ENCODE measurements at regions not wholly inside any gene's neighbourhood (a gene's known extent, or its start where the extent isn't known, plus 50 kb on each side); places are given as distances from the start of the nearest gene placed in this dataset.
"Not testable (repeated sequence)": the region's sequence is repeated elsewhere in the genome, so short reads cannot be mapped to it uniquely, and the experiment has no call there.

DNA sequence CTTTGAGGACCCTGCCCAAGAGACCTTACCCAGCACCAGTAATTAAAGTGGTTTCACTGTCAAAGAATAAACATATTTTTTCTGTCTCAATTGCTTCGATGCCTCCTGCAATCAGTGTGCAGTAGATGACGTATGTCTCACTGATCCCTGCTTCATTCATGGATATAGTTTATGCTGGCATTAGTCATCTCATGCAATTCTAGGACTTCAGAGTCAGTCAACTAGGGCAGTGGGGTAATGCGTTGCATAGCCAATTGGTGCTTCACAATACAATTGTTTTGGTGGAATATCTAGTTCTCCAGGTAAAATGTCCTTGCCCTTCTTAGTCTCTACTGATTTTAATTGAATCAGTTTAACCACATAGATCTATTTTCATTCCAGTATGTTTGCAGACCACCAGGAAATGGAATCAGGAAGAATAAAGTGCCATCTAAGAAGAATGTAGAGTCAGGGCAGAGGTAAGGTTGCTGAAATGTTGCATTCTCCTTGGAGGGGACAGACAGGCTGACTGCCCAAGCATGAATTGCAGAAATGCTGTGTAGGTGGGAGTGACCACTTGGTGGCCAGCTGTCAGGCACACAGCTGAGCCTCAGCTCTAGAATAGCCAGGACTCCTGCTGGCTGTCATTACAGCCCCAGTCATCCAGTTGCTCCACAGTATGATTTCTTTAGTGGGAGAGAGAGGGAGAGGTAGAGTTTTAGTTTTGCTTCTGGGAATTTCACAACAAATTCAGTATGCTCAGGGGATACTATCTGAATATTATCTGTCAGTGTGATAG, 73.5 kb upstream of the MEGF10 start:
- Histone ChIP-seq H3K4me1 (replicated peaks; ENCODE audit: insufficient read depth) (no peaks in the 10 kb centered on the region), H3K9me3 (ENCODE audit: insufficient read depth, low read depth) (no peaks in the 10 kb centered on the region), H3F3A (ENCODE audit: insufficient read depth, low read depth) (no peaks in the 10 kb centered on the region), H3K36me3 (ENCODE audit: low read depth) (no peaks in the 10 kb centered on the region), H3K27ac (no peak overlapping the region), H3K4me2 (no peak overlapping the region), H3K4me3 (no peak overlapping the region), H3K79me2 (ENCODE audit: low read depth) (no peaks in the 10 kb centered on the region), H4K20me1 (ENCODE audit: insufficient read depth) (no peaks in the 10 kb centered on the region), H3K27me3 (ENCODE audit: insufficient read depth, low read depth) (no peaks in the 10 kb centered on the region), H2AFZ (no peak overlapping the region), H3K9me2 (ENCODE audit: insufficient read depth) (no peaks in the 10 kb centered on the region; the same call in 1 of the 2 replicates)
- POLR2A ChIA-PET (ENCODE audit: unreplicated experiment) = no interaction called here
- CTCF ChIA-PET = no interaction called here
- no peak for DNase-seq
- no TSS peak for BruUV-seq (replicated peaks)
- intact Hi-C loops (cut with micrococcal nuclease; ENCODE audit: unreplicated experiment) = no loop called here
- TF ChIP-seq EZH2 (IDR thresholded peaks at IDR 0.05; ENCODE audit: low read depth) = no peak
- TF ChIP-seq, protein P1, sequence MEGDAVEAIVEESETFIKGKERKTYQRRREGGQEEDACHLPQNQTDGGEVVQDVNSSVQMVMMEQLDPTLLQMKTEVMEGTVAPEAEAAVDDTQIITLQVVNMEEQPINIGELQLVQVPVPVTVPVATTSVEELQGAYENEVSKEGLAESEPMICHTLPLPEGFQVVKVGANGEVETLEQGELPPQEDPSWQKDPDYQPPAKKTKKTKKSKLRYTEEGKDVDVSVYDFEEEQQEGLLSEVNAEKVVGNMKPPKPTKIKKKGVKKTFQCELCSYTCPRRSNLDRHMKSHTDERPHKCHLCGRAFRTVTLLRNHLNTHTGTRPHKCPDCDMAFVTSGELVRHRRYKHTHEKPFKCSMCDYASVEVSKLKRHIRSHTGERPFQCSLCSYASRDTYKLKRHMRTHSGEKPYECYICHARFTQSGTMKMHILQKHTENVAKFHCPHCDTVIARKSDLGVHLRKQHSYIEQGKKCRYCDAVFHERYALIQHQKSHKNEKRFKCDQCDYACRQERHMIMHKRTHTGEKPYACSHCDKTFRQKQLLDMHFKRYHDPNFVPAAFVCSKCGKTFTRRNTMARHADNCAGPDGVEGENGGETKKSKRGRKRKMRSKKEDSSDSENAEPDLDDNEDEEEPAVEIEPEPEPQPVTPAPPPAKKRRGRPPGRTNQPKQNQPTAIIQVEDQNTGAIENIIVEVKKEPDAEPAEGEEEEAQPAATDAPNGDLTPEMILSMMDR (conservative IDR thresholded peaks at IDR 0.05) = no peak

DNA sequence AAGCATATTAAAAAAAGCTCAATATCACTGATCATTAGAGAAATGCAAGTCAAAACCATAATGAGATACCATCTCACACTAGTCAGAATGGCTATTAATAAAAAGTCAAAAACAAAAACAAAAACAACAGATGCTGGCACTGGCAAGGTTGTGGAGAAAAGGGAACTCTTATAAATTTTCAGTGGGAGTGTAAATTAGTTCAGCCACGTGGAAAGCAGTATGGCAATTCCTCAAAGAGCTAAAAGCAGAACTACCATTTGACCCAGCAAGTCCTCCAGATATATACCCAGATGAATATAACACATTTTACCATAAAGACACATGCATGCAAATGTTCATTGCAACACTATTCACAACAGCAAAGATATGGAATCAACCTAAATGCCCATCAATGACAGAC, 68.7 kb upstream of the MEGF10 start:
- H2AFZ ChIP-seq; H3K27me3 ChIP-seq (ENCODE audit: insufficient read depth, low read depth); H3K4me2 ChIP-seq; H3K27ac ChIP-seq; H4K20me1 ChIP-seq (ENCODE audit: insufficient read depth); H3K36me3 ChIP-seq (ENCODE audit: low read depth); H3F3A ChIP-seq (ENCODE audit: insufficient read depth, low read depth); intact Hi-C loops (cut with micrococcal nuclease; ENCODE audit: unreplicated experiment); H3K4me3 ChIP-seq; POLR2A ChIA-PET (ENCODE audit: unreplicated experiment); H3K9me3 ChIP-seq (ENCODE audit: insufficient read depth, low read depth); H3K79me2 ChIP-seq (ENCODE audit: low read depth); CTCF ChIA-PET; BruUV-seq (replicated peaks); DNase-seq; H3K4me1 ChIP-seq (replicated peaks; ENCODE audit: insufficient read depth); H3K9me2 ChIP-seq (ENCODE audit: insufficient read depth): not testable (repeated sequence)

DNA sequence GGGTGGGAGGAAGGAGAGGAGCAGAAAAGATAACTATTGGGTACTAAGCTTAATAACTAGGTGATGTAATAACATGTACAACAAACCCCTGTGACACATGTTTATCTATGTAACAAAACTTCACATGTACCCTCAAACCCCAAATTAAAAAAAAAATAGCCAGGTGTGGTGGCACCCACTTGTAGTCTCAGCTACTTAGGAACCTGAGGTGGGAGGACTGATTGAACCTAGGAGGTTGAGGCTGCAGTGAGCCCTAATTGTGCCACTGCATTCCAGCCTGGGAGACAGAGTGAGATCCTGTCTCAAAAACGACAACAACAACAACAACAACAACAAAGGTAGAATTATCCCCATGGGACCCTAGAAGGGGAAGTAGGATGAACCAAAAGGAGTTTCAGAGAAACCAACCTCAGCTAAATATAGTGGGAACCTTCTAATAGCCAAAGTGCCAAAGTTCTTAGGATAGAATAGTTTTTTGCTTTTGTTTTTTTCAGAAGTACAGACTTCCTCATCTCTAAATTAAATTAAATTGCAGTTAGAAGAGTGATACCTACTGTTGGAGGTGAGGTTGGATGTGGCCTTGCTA, 67.9 kb upstream of the MEGF10 start:
- POLR2A ChIA-PET (ENCODE audit: unreplicated experiment); H2AFZ ChIP-seq; H3K4me1 ChIP-seq (replicated peaks; ENCODE audit: insufficient read depth); CTCF ChIA-PET; H3K36me3 ChIP-seq (ENCODE audit: low read depth); DNase-seq; H3K9me3 ChIP-seq (ENCODE audit: insufficient read depth, low read depth); H3K4me2 ChIP-seq; H4K20me1 ChIP-seq (ENCODE audit: insufficient read depth); H3K27me3 ChIP-seq (ENCODE audit: insufficient read depth, low read depth); H3K4me3 ChIP-seq; BruUV-seq (replicated peaks); intact Hi-C loops (cut with micrococcal nuclease; ENCODE audit: unreplicated experiment); H3K79me2 ChIP-seq (ENCODE audit: low read depth); H3K27ac ChIP-seq; H3K9me2 ChIP-seq (ENCODE audit: insufficient read depth); H3F3A ChIP-seq (ENCODE audit: insufficient read depth, low read depth): not testable (repeated sequence)

DNA sequence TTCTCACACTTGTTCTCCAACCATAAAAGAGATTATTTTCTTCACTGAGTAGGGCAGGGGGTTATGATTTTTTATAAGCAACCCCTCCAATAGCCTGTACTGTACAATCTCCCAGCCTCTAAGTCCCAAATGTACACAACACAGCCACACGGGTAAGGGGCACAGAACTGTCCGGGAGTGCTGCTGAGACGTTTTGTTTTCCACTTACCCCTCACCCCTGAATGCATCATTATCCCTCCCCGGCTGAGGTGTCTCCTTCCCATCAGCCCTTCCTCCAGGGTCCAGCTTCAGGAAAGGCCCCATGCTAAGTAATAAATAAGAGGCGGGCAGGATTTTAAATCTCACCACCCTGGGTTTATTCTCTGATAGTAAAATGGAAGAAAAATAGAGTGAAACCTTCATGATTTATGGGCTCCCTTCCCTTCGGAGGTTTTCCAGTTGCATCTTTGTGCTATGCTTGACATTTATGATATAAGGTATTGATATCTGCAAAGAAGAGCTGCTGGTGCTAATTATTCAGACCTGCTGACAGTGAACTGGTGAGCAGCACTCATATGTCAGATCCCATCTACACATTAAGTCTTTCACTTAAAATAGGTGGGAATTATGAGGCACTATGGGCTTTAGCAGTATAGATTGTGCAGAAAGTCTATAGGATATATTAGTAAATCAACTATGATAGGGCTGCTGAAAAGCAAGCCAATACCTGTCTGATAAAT, 67.2 kb upstream of the MEGF10 start:
- TF ChIP-seq EZH2 (IDR thresholded peaks at IDR 0.05; ENCODE audit: low read depth) = no peak
- TF ChIP-seq, protein P1 (conservative IDR thresholded peaks at IDR 0.05) = no peak
- no peak for DNase-seq
- Histone ChIP-seq H3K9me3 (ENCODE audit: insufficient read depth, low read depth) (no peaks in the 10 kb centered on the region), H3K4me2 (no peak overlapping the region), H3K9me2 (ENCODE audit: insufficient read depth) (no peaks in the 10 kb centered on the region; the same call in 1 of the 2 replicates), H3K79me2 (ENCODE audit: low read depth) (no peaks in the 10 kb centered on the region), H3K27me3 (ENCODE audit: insufficient read depth, low read depth) (no peaks in the 10 kb centered on the region), H4K20me1 (ENCODE audit: insufficient read depth) (no peaks in the 10 kb centered on the region), H3K36me3 (ENCODE audit: low read depth) (no peaks in the 10 kb centered on the region), H3K27ac (no peak overlapping the region), H3F3A (ENCODE audit: insufficient read depth, low read depth) (0 out of 2 replicates have a peak, but pooled peaks cover 5% of the 10 kb centered on the region), H3K4me3 (no peak overlapping the region), H2AFZ (no peak overlapping the region), H3K4me1 (replicated peaks; ENCODE audit: insufficient read depth) (0 out of 2 replicates have a peak, but pooled peaks cover 5% of the 10 kb centered on the region)
- BruUV-seq (replicated peaks) = no TSS peak
- CTCF ChIA-PET = no interaction called here
- intact Hi-C loops (cut with micrococcal nuclease; ENCODE audit: unreplicated experiment) = no loop called here
- POLR2A ChIA-PET (ENCODE audit: unreplicated experiment) = no interaction called here

All from PC-9 (cell line).